ENCODE measurements at regions not wholly inside any gene's neighbourhood (a gene's known extent, or its start where the extent isn't known, plus 50 kb on each side); places are given as distances from the start of the nearest gene placed in this dataset.
A peak's percentile ranks its signal among the peaks of the same experiment; 100 is the strongest.
"Not testable (repeated sequence)": the region's sequence is repeated elsewhere in the genome, so short reads cannot be mapped to it uniquely, and the experiment has no call there.

GRCh38 chr1:200282497-200283122 is 127.2 kb downstream of the ZNF281 start:
- no peak for ATAC-seq

DNA sequence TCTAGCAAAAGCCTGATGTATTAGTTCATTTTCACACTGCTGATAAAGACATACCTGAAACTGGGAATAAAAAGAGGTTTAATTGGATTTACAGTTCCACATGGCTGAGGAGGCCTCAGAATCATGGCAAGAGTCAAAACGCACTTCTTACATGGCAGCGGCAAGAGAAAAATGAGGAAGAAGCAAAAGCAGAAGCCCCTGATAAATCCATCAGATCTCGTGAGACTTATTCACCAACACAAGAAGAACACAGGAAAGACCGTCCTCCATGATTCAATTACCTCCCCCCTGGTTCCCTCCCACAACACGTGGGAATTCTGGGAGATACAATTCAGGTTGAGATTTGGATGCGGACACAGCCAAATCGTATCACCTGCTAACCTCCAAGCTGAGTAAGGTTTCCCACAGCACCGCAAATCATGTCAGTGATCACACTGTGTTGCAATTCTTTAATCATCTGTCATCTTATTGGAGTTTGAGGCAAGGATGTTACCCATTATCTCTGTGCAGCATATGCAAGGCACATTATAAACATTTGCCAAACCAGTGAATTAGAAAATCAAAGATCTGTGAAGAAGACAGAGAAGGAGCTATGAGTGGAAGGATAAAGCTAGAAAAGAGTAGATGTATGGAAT is 128.5 kb downstream of the ZNF281 start:
- ATAC-seq (no peak), DNase-seq (no peak)

More at GRCh38 chr1:200282497-200283122, 127.2 kb downstream of the ZNF281 start:
- DNase-seq: no peak

DNA sequence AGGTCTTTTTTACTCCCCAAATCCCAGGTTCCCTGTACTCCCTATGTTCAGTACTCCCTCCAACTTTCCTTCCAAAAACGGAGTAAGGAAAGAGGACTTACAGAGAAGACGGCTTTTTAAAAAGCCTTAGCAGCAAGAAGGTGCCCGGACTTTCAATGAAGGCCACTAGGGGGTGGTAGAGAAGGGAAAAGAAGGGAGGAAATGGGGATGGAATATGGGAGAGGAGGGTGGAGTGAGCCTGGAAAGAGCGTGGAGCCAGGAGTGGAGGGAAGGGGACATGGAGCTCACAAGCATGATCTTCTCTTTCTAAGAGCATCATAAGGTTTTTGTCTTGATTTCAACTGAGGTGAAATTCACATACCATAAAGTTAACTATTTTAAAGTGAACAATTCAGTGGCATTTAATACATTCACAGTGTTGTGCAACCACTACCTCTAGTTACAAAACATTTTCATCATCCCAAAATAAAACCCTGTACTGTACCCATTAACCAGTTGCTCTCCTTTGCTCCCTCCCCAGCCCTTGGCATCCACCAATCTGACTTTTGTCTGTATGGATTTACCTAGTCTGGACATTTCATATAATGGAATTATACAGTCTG is 129.9 kb downstream of the ZNF281 start:
- ATAC-seq (no peak), DNase-seq (peak; percentile 37)

DNA sequence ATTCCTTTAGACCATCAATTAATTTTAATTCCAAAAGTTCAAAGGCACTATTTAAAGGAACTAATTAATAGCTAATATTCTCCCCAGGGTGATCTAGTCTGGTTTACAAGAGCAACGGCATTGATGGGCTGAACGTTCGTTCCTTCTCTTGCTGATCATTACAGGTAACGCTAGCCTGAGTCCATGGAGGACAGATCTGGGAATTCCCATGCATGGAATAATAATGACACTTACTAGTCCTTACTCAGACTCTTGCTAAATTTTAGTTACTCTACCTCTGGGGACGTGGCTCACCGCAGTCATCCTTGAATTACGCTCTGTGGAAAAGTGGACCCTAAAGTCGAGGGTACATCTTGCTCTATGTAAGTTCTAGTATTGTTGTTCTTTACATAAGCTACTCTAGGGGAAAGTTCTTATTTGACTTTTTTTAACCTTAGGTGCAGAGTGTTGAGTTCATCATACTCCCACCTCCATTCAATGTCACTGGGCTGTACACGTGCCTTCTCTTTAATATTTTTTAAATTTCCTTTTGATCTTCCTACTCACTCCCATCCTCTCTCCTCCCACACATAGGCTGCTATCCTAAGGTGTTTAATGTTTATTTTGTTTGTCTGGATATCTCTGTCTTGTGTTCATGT is 133.9 kb downstream of the ZNF281 start:
- ATAC-seq (no peak), DNase-seq (no peak)

DNA sequence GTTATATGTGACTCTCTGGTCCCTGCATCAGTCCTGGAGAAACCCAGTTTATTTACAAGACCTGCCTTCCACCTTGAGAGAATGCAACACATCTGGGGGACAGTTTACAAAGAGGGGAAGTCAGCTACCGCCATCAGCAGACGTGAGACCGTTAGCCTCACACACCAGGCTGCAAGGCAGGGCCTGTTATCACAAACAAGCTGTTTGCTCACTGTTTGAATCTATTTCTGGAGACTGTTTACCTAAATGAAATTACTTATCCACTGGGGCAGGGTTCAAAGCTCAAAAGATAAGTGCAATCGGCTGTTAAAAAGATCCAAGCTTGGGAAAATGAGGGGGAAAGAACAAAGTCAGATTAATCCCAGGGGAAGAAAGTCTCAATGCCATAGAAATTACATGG is 134.4 kb downstream of the ZNF281 start:
- ATAC-seq: no peak
- DNase-seq: no peak

GRCh38 chr1:200274116-200274515 is 135.7 kb downstream of the ZNF281 start:
- DNase-seq (no peak), ATAC-seq (no peak)

- no peak for ATAC-seq
- no peak for DNase-seq
Observed at GRCh38 chr1:200272481-200273068, 137.3 kb downstream of the ZNF281 start.

GRCh38 chr1:200269256-200269655 is 140.6 kb downstream of the ZNF281 start:
- DNase-seq: no peak
- no peak for ATAC-seq

DNA sequence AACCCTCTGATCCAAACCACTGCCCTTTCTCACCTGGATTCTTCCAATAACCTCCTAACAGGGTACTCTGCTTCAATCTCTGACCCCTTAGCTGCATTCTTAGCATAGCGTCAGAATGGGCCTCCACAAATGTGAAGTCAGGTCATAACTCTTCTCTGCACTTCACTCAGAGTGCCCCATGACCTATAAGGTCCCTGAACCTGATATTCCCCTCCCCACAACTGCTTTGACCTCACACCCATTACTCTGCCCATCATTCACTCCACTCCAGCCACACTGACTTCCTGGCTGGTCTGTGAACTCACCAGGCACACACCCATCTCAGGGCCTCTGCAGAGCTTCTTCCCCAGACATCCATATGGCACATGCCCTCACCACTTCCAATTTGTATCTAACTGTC is 141.9 kb downstream of the ZNF281 start:
- DNase-seq (no peak), ATAC-seq (no peak)

GRCh38 chr1:200267458-200267857 is 142.4 kb downstream of the ZNF281 start:
- DNase-seq (no peak), ATAC-seq (no peak)

- no peak for ATAC-seq
- DNase-seq: no peak
Observed at GRCh38 chr1:200266871-200267270, 143.0 kb downstream of the ZNF281 start.

DNA sequence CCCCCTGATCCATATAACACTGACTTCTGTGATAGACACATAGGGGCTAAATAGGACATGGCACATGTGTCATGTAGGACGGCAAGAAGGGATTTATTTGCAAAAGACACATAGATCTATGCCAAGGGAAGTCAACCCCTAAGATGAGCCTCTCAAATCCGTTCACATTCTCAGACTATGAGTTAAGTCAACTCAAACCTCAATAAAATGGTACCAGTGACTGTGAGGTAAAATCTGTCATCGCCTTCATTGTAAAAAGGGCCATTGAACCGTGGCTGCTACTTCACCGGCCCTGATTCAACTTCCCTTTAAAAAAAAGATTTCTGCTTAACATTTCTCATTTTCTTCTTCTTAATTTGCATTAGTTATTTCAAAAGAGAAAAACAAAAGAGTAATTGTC is 144.0 kb downstream of the ZNF281 start:
- DNase-seq (no peak), ATAC-seq (no peak)

- ATAC-seq: no peak
- DNase-seq: no peak
Observed at GRCh38 chr1:200265104-200265503, 144.7 kb downstream of the ZNF281 start.

DNA sequence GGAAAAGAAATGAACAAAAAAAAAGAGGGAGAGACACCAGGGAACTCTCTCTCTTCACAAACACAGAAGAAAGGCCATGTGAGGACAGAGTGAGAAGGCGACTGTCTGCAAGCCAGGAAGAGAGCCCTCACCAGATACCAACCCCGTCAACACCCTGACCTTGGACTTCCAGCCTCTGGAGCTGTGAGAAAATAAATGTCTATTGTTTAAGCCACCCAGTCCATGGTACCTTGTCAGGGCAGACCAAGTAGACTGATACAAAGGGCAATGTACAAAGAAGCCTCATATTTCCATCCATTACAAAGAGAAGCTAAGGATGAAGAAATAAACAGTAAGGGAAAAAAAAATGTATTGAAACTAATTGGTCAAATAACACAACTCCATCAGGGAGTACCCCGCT is 146.6 kb downstream of the ZNF281 start:
- ATAC-seq (no peak), DNase-seq (no peak)

- ATAC-seq (peak; percentile 69), DNase-seq (peak; percentile 24)
Observed at GRCh38 chr1:200262326-200262965, 147.4 kb downstream of the ZNF281 start.

GRCh38 chr1:200260597-200261335 is 149.1 kb downstream of the ZNF281 start:
- ATAC-seq (no peak), DNase-seq (no peak)

GRCh38 chr1:200258447-200259375 is 151.1 kb downstream of the ZNF281 start:
- no peak for ATAC-seq

GRCh38 chr1:200257235-200257634 is 152.6 kb downstream of the ZNF281 start:
- no peak for ATAC-seq

More at GRCh38 chr1:200258447-200259375, 151.1 kb downstream of the ZNF281 start:
- DNase-seq: no peak

DNA sequence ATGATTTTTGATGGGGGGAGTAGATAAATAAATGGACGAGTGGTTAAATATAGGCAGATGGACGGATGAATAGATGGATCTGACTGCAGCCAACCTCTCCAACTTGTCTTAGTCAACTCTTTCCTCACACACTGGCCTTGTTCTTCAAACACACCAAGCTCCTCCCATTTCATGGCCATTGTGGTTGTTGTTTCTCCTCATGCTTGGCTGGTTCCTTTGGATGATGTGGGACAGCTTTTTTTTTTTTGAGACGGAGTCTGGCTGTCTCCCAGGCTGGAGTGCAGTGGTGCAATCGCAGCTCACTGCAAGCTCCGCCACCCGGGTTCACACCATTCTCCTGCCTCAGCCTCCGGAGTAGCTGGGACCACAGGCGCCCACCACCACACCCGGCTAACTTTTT is 155.2 kb downstream of the ZNF281 start:
- DNase-seq, ATAC-seq: not testable (repeated sequence)

More at GRCh38 chr1:200257235-200257634, 152.6 kb downstream of the ZNF281 start:
- DNase-seq: no peak

DNA sequence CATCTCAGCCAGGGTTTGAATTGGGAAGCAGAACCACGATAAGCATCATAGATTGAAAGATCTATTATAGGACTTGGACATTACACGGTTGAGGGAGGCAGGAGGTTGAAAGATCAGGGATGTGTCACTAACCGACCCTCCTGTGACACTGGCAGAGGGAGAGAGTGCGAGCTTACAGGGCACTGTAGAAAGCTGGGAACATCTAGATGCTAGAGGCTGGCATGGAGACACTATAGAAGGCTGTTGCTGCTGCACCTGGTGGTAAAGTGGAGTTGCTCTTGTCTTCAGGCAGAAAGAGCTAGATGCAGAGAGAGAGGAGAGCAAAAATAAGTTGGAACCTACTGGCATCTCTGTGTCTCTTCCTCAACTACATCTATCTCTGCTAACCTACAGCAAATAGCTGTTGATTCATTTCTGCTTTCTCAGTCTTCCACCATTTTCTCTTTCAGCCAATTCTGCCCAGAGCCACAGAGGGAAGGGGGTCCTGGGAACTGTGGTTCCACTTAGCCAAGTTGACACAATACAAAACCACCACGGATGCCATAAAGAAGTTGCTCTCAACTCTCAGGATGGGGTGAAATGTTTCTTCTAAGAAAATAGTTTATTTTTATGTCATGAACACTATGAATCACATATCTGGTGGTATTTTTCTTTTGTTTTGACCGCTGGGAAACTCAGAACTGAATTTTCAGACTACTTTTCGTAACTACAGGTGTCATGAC is 155.9 kb downstream of the ZNF281 start:
- no peak for DNase-seq
- ATAC-seq: peak; percentile 65

Data from stimulated activated naive CD8-positive, alpha-beta T cell treated with anti-CD3 and anti-CD28 coated beads, Interleukin-15, Interleukin-2, amounts not matched to agents 100 U/mL and 50 U/mL, for 24 hours (primary cell).